ENCODE measurements at regions not wholly inside any gene's neighbourhood (a gene's known extent, or its start where the extent isn't known, plus 50 kb on each side); places are given as distances from the start of the nearest gene placed in this dataset.
"Not testable (repeated sequence)": the region's sequence is repeated elsewhere in the genome, so short reads cannot be mapped to it uniquely, and the experiment has no call there.

DNA sequence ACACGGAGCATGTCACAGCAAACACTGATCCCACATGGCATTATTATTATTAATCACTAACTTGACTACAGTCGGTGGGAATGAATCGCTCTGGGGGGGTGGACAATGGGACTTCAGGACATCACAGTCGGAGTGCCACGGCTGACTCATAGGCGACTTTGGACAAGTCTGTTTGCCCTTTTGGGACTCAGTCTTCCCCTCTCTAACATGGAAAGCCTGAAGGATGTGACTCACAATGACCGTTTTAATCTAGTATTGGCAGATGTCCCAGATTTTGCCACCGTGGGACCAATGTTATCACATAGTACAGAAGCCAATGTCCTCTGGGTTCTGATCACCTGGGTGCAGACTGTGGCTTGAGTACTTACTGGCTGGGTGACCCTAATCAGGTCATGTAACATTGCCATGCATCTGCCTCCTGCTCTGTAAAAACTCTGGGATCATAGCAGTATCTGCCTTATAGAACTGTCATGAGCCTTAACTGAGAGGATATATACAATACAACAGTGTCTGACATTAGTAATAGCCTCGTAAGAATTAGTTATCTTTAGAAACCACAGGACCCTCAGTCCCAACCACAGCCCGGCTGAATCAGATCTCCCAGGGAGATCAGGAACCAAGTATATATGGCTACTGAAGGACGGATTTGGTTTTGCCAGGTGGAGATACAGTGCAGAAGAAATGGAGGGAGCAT, 362.6 kb downstream of the BCL11B start:
- peak; percentile 56 for DNase-seq (ENCODE audit: low read depth)

DNA sequence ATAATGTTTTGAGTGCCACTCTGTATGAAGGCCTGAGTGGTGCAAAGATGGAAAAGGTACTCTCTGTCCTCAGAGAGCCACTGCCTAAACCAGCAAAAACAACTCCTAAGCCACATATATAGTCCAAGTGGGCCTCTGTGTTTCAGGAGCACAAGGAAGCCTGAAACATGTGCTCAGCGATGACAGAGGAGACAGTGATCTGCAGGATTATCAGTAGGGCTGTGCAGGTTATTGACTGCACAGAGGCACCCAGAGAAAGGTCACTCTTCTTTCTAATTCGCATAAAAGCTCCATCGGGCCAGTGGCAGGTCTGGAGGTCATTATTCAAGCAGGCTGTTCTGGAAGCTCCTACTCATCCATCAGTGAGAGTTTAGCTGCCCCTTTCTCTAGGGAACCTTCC, 361.9 kb downstream of the BCL11B start:
- no peak for DNase-seq (ENCODE audit: low read depth)

DNA sequence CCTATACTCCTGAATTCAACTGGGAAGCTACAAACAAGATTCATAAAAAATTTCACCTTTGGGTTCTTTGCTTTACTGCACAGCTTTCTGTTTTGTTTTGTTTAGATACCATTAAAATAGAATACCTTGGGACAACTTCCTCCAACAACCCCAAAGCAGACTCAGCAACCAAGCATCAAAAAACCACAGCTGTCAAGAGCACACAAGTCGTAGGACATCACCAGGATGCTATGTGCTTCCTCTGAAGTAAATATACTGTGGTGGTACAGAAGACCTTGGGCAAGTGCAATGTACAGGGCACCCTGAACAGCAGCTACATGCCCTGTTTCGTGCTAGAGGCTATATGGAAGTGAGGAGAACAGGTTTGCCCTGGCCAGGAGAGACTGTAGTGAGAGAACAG, 359.3 kb downstream of the BCL11B start:
- no peak for DNase-seq (ENCODE audit: low read depth)

DNA sequence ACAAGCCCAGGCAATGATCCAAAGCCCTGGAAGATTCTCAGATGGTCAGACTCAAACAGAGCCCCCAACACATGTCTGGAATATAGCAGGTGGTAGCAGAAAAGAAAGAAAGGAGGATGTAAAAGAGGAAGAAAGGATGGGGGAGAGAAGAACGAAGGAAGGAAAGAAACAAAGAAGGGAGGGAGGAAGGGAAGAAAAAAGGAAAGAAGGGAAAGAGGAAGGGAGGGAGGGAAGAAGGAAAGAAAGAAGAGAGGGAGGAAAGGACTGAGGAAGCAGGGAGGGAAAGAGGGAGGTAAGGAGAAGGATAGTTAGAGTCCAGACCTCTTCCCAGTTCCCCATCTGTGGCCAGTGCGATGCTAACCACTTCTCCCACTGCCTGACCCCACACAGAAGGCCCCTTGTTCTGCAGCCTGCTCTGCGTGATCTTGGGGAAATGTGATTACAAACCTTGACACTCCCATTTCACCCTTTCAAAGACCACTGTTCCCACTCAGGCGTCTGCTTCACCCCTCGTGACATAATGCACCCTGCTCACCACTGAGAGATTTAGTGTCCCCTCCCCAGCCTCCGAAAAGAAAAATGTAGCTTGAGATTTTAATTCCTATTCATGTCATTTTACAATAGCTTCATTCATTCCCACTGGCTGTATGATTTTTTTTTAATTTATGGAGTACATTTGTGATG, 357.9 kb downstream of the BCL11B start:
- DNase-seq (ENCODE audit: low read depth), result no peak

DNA sequence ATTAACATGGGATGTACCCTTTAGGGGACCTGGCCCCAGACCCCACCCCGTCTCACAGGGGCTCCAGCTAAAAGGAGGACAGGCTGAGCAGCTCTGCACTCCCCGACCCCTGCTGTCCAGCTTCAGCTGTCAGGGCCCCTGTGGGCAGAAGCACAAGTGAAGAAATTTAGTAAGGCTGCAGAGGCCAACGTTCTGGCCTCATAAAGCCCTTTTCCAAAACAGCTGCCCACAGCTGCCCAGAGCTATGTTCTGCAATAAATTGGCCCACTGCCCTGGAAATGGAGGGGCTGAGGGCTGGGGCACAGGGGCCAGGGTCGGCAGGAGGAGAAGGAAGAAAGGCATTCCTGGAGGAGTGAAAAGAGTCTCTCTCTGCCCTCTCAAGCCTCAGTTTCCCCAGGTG, 357.1 kb downstream of the BCL11B start:
- no peak for DNase-seq (ENCODE audit: low read depth)

DNA sequence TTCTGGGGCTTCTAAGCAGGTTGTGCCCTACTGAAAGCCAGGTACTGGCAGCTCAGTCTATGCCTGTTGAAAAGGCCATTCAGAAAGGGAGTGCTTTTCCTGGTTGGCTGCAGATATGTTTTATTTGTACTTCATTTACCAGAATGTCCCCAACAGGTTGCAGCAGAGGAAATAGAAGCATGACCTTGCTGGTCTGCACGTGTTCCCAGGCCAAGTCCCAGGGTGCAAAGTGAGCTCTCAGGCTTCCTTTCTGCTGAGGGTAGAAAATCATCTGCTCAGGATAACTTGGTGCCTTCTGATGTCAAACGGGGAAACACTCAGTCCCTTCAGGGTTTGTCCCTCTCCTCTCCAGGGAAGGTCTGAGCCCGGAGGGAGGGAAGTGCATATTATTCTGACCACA, 356.4 kb downstream of the BCL11B start:
- DNase-seq (ENCODE audit: low read depth), result no peak

DNA sequence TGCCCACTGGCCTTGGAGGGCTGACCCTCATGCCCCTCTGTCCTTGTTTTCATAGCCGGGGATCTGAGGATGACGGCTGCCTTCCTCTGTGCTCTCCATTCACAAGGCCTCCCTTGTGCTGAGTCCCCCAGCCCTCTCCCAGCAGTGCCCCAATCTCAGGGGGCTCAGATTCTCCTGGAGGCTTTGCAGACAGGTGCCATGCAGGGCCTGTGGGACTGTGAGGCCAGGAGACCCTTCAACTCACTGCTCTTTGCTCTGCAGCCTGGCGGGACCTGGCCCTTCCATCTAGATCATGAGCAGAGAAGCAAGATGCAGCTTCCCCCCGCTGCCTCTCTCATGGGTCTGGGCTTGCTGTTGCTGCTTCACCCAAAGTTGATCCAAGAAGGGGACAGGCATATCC, 356.0 kb downstream of the BCL11B start:
- no peak for DNase-seq (ENCODE audit: low read depth)

DNA sequence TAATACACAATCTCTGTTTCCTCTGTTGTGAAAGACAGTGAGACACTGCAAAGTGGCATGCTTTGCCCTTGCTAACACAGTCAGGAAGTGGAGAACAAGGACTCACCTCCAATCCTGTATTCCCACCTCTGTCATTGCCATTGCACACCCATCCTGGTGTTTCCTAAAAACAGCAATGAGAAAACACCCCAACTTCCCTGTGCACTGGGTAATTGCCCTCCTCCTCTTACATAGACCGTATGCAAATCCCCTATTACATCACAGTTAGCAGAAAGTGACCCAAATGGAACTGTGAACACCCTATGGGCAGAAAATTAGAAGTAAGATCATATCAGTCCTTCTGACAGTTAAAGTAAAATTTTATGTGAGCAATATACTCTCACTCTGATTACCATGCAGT, 355.5 kb downstream of the BCL11B start:
- no peak for DNase-seq (ENCODE audit: low read depth)

DNA sequence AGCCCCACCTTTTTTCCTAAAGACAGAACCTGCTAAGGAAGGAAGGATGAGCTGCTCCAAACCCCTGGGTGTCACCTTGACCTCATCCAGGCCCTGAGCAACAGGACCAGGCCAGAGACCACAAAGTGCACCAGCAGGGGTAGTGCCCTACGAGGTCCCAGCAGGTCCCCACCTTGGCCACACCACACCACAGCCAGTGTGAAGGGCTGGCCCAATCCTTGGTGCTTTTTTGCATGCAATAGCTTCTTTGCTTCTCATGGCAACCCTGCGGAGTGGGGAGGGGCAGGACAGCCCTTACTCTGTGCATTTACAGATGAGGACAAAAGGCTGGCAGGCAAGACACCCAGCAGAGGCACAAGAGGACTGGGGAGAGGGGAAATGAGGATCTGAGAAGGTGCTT, 352.6 kb downstream of the BCL11B start:
- no peak for DNase-seq (ENCODE audit: low read depth)

DNA sequence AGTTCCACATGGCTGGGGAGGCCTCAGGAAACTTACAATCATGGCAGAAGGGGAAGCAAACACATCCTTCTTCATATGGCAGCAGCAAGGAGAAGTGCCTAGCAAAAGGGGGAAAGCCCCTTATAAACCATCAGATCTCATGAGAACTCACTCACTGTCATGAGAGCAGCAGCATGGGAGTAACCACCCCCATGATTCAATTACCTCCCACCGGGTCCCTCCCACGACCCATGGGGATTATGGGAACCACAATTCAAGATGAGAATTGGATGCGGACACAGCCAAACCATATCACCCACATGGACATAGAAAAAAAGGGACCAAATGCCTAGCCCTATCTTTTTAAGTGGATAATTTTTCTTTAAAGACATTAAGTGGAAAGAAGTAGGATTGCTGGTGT, 350.7 kb downstream of the BCL11B start:
- not testable (repeated sequence) for DNase-seq (ENCODE audit: low read depth)

DNA sequence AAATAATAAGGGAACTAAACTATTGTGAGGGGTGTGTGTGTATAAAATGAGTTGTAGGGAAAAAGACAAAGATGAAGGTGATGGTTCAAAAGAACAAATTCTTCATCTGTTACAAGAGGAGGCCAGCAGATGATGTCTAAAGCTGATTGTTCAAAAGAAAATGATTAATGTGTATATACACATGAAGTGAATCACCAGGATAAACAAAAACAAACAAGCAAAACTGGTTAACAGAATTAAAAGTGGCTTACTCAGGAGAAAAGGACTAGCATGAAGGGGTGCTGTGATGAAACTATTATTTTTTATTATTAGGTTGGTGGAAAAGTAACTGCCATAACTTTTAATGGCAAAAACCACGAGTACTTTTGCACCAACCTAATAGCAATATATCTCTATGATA, 348.4 kb downstream of the BCL11B start:
- no peak for DNase-seq (ENCODE audit: low read depth)

DNA sequence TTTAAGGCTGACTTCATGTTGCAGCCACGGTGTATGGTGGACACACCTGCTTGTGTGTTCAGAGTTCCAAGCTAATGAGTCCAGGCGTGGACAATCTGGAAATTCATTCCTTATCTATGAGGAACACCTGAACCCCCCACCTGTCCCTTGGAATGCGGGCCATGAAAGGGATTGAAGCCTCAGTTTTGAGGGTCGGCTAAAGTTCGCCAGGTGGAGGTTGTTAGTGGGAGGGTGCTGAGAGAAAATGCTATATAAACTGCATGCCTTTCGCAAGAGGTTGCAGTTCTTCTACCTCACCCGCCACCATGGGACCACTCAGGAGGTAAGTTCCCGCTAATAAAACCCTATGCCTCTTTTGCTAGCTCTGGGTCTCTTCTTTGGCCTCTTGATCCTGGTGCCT, 348.0 kb downstream of the BCL11B start:
- DNase-seq (ENCODE audit: low read depth), result no peak

DNA sequence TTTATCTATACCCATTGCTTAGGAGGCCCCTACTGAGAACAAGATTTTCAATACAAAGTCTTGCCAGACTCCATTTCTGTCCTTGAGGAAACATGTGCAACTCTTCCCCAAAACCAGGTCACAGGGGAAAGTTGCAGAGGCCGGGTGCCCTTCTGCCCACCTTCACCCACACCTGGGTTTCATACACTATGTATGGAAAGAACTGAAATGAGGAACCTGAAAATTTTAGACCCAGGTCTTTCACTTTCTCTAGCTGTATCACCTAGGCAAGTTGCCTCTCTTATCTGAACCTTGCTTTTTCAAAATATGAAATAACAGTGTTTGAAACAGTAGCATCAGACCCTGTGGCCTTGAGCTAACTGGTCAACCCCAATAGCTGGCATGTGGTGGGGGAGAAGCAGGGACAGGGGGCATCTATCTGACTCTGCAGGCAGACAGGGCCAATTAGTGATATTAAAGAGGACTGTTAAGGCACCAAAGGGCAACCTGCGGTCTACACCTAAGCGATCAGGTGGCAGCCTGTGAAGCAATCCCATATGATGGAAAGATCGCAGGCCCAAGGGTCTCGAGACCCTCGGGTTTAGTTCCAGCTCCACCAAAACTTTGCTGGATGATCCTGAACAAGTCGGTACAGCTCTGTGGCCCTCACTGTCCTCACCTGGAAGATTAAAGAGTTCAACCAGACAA, 346.5 kb downstream of the BCL11B start:
- no peak for DNase-seq (ENCODE audit: low read depth)

DNA sequence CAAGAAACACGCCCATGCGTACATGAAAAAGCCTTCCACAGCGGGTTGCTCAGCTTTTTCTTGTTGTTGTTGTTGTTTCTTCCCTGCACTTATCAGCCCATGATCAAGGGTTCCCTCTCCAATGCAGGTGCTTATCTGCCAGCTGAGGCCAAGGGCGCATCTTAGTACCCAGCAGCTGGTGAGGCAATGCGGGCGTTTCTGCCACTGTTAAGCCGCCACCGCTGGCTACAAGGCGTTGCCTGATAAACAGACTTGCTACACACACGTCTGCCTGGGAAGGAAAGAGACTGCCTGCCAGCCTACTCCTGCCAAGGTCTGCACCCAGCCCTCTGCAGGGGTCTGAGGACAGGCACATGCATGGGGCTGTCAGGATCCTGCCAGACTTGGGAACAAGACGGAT, 345.9 kb downstream of the BCL11B start:
- DNase-seq (ENCODE audit: low read depth), result no peak

DNA sequence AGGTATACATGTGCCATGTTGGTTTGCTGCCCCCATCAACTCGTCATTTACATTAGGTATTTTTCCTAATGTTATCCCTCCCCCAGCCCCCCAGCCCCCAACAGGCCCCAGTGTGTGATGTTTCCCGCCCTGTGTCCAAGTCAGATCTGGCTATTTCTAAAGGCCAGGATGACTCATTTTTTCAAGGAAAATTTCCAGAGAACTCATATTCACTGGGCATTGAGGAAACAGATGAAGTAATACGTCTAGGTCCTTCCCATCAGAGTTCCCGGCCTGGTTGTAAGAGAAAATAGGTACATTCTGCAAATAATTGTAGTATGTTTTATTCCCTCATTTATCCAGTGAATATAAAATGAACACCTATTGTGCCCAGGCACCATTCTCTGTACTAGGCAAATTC, 345.2 kb downstream of the BCL11B start:
- peak; percentile 12 for DNase-seq (ENCODE audit: low read depth)

DNA sequence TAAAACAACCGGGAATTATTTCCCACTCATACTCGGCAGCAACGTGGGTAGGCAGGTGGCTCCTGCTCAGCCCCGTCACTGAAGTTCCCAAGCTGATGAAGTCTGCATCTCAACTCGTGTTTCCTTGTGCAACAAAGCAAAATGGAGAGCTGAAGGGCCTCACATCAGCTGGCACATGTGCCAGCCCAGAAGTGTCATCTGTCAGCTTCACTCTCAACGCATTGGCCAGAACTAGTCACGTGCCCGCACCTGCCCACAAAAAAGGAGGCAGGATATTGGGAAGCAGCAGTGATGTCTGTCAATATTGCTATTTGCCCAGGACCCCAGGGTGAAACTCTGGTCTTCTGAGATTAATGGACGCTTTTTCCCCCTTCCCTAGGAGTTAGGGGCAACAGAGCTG, 344.0 kb downstream of the BCL11B start:
- no peak for DNase-seq (ENCODE audit: low read depth)

DNA sequence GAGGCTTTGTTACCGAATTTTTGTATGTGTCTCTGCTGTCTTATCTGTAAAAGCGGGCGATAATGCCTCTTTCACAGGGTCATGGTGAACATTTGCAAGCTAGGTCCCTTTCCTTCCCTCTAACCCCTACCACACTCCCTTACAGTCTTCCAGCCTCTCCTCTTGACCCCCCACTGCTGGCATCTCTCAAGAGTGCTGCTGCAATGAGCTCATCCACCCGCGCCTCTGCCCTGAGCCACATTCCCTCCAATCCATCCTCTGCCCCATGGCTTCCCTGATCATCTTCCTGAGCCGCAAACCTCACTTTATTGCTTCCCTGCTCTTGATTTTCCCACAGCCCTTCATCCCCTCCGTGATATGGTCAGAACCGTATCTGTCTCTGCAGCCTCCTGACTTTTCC, 343.6 kb downstream of the BCL11B start:
- no peak for DNase-seq (ENCODE audit: low read depth)

DNA sequence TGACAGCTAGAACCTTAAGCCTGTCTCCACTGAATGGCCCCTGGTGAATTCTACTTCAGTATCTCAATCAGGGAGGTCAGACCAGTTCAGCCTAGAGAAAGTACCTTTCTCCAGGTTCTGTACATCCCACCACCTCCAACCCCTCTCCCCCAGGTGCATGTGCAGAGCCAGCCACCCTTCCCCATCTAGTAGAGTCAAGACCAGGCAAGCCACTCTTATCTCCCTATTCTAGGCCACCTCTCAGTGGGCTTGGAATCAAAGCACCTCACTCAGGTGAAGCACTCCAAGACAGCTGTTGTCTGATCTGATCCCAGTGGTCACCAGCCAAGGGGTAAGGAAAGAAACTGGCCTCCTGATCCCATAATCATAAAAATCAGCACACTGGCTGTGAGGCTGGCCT, 340.9 kb downstream of the BCL11B start:
- no peak for DNase-seq (ENCODE audit: low read depth)

DNA sequence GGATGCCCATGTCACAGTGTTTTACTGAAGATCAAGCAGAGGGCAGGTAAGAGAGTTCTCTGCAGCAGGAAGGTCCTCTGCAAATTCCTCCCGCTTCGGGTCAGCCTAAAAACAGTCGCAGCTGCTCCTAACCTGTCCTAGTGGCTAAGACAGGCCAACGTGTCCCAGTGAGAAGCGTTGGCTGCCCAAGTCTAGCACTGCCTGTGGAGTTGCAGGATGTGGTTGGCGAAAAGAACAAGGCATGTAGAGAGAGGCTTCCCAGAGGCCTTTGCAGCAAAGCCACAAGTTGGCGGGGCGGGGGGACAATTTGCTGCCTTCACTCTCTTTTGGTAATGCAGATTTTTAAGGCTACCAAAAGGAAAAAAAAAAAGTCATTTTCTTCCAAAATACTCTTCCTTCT, 340.1 kb downstream of the BCL11B start:
- DNase-seq (ENCODE audit: low read depth), result no peak

DNA sequence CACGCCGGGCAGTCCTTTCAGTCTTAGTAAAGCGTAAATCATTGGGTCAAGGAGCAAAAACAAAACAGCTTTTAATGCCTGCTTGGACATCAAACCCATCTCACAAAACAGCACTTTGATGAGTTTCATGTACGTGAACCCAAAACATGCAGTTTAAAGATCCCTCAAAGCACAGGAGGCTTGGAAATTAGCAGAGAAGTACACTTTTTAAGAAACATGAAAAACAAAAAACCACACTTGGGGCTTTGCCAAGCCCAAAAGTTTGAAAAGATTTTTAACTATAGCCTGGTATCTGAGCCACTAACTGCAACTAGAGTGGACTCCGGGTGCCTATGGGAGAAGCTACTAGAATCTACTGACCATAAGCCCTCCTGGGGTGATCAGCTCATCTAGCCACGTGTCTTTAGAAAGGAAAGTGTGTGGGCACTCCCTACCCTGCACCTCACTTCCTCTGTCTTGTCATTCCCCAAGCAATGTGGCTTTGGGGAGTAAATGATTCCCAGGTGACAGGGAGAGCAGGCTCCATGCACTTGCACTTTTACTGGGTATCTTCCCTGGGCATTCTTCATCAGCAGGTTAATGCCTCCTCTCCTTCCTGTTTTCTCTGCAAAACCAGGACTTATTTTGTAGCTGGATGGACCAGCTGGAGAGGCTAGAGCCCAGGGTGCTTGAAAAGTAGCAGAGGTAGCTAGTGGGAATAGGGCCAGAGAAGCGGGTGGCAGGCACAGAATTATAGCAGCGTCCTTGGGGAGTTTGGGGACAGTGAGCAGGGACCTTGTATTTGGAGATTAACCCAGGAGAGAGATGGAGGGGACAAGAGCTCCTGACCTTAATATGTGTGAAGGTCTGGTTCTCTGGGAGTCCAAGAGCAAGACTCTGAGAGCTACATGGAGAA, 339.3 kb downstream of the BCL11B start:
- DNase-seq (ENCODE audit: low read depth), result no peak

DNA sequence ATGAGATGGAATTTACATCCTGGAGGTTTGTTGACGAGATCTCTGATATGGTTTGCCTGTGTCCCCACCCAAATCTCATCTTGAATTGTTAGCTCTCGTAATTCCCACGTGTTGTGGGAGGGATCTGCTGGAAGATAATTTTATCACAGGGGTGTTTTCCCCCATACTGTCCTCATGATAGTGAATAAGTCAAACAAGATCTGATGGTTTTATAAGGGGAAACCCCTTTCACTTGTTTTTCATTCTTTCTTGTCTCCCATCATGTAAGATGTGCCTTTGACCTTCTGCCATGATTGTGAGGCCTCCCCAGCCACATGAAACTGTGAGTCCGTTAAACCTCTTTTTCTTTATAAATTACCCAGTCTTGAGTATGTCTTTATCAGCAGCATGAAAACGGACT, 337.4 kb downstream of the BCL11B start:
- not testable (repeated sequence) for DNase-seq (ENCODE audit: low read depth)

DNA sequence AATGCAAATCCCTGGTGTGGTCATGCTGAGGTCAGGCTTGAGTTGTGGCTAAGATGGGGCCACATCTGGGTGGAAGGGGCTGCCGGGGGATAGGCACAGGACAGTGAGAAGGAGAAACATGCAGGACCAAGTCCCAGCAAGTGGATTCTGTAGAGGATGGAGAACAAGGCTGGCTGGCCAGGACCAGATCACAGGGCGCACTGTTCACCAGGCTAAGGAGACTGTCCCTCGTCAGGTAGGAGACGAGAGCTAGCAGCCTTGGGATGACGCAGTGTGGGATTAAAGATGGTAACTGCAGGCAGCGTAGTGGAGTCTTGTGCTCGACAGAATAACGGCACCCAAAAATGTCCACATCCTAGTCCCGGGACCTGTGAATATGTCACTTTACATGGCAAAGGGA, 336.1 kb downstream of the BCL11B start:
- no peak for DNase-seq (ENCODE audit: low read depth)
